Spleen (tissue), 11 donors: ENCODE measurements at regions not wholly inside any gene's neighbourhood (a gene's known extent, or its start where the extent isn't known, plus 50 kb on each side); places are given as distances from the start of the nearest gene placed in this dataset.

Experiments used
- DNase-seq: peaks from one replicate; pipeline ENCODE4 v3.0.0-alpha.2; 2020
- H3K27ac ChIP-seq, 8 donors: fragments of 200-600 bp; sonication (generic) in 7 of 8; 1 replicate in 4 of 8; 2 replicates in 4 of 8; pipeline versions ENCODE4 v1.5.0 to v1.8.0; 2016 to 2021; ENCODE audit warnings: inconsistent platforms in 4 of 8, mild to moderate bottlenecking in 4 of 8, moderate library complexity in 1 of 8
- H3K27me3 ChIP-seq, 7 donors: fragments of 200-600 bp; sonication (generic) in 6 of 7; replicated peaks in 1 of 7; 1 replicate in 4 of 7; 2 replicates in 3 of 7; pipeline versions ENCODE4 v1.5.0 to v1.8.0; 2016 to 2021; ENCODE audit warnings: inconsistent platforms in 3 of 7, mild to moderate bottlenecking in 1 of 7
- H3K36me3 ChIP-seq, 6 donors: fragments of 200-600 bp; sonication (generic) in 5 of 6; 1 replicate in 4 of 6; 2 replicates in 2 of 6; pipeline versions ENCODE4 v1.5.0 to v1.8.0; 2016 to 2021; ENCODE audit warnings: inconsistent platforms in 2 of 6
- H3K4me1 ChIP-seq, 6 donors: fragments of 200-600 bp; sonication (generic) in 5 of 6; 1 replicate in 3 of 6; 2 replicates in 3 of 6; pipeline versions ENCODE4 v1.5.0 to v1.8.0; 2016 to 2021; ENCODE audit warnings: inconsistent platforms in 3 of 6
- H3K4me3 ChIP-seq, 8 donors: fragments of 200-600 bp; sonication (generic) in 7 of 8; 1 replicate in 4 of 8; 2 replicates in 4 of 8; pipeline versions ENCODE4 v1.5.0 to v1.8.0; 2016 to 2021; ENCODE audit warnings: inconsistent platforms in 4 of 8, mild to moderate bottlenecking in 4 of 8, moderate library complexity in 2 of 8
- H3K9me3 ChIP-seq, 8 donors: fragments of 200-600 bp; sonication (generic) in 7 of 8; 1 replicate in 4 of 8; 2 replicates in 4 of 8; pipeline versions ENCODE4 v1.5.0 to v1.8.0; 2016 to 2021; ENCODE audit warnings: inconsistent platforms in 4 of 8
- CTCF ChIP-seq, 11 experiments: fragments of 200-600 bp in 7 of 11; fragments of 450-650 bp in 4 of 11; sonication (generic) in 4 of 11; IDR thresholded peaks in 8 of 11; conservative IDR thresholded peaks in 3 of 11; 1 replicate in 7 of 11; 2 replicates in 4 of 11; pipeline versions ENCODE4 v1.4.0 to v1.8.0; 2016 to 2021; ENCODE audit warnings: antibody characterized with exemption in 11 of 11, inconsistent platforms in 4 of 11, mild to moderate bottlenecking in 1 of 11
- POLR2A ChIP-seq, 3 donors: fragments of 450-650 bp; IDR thresholded peaks; one replicate each; pipeline ENCODE4 v1.5.1; 2017; ENCODE audit warnings: antibody characterized with exemption in 3 of 3, mild to moderate bottlenecking in 1 of 3
- POLR2AphosphoS5 ChIP-seq, 3 donors: sonication (generic); formaldehyde crosslinking; IDR thresholded peaks; one replicate each; pipeline ENCODE4 v1.5.1; 2017; ENCODE audit warnings: antibody characterized with exemption in 3 of 3
- WGBS, 5 donors: extraction: QIAGEN DNeasy Blood & Tissue Kit in 3 of 5; methylation state at CpG; one replicate each; pipeline versions ENCODE4 v1.1.5 to v1.1.7; 2013 to 2018; 5-methylcytosine and 5-hydroxymethylcytosine counted together
- intact Hi-C: fragments of 100-400 bp; cut with DNase I; formaldehyde crosslinking; loops from one replicate; pipeline ENCODE4 v1.15.0; 2023; ENCODE audit warnings: low total_unique reads
- donor health status: healthy with polysubstance abuse.
- donor health status: DM: no; HTN: no; CAD: no; lungs with moderate emphysema.
- donor health status: DM: no; HTN: no; CAD: no.
- donor health status: Bipolar disorder and iron deficiency.
- donor health status: healthy.
- donor health status: DM: no; HTN: no; CAD: no.
- donor health status: DM: yes; HTN: yes; CAD: no.

DNA sequence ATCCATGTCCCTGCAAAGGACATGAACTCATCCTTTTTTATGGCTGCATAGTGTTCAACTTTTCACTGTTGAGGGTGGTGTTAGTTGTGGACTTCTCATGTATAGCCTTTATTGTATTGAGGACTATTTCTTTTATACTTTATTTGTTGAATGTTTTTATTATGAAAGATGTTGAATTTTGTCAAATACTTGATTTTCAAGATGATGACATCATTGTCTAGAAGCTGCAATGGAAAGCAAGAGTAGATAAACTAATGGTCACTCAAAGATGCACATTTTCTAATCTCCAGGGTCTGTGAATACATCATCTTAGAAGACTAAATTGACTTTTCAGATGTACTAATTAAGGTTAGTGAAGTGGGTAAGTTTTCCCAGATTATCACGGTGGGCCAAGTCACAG lies 1117.0 kb downstream of the DSC3 start:
- Histone ChIP-seq H3K36me3 (no peaks in the 10 kb centered on the region), H3K4me3 (no peak overlapping the region), H3K27ac (no peak overlapping the region), H3K27me3 (no peaks in the 10 kb centered on the region), H3K4me1 (no peaks in the 10 kb centered on the region), H3K9me3 (peaks cover 0 to 14% (median 0%) of the 10 kb centered on the region in 8 donors)
- intact Hi-C loops = no loop called here
- WGBS, 5 donors = 81 to 95% (median 92%) methylated on average over 1 of the region's 1 CpG
- TF ChIP-seq CTCF (IDR thresholded peaks at IDR 0.05 in 8 of 11, conservative IDR thresholded peaks at IDR 0.05 in 3 of 11) (no peak), POLR2AphosphoS5 (IDR thresholded peaks at IDR 0.05) (no peak), POLR2A (IDR thresholded peaks at IDR 0.05) (no peak)
- no peak for DNase-seq

DNA sequence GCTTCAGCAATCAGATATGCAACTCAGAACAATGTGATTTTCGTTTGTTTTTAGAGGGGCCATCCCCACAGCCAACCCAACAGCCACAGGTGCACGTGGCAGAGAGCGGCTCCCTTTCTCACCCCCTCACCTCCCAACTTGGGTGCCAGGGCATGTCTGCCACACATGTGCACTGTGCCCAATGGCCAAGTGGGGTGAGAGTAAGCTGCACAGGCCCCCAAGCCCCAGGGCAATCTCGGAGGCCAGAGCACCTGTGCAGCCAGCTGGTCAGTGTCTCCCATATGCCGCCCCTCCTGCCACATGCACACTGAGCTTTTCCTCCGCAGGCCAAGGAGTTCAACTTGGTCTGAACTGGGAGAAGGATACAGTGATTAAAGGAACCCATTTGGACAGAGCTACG lies 1130.2 kb downstream of the DSC3 start:
- no peak overlapping the region for H3K4me3 ChIP-seq
- no peaks in the 10 kb centered on the region for H3K4me1 ChIP-seq
- TF ChIP-seq CTCF (IDR thresholded peaks at IDR 0.05 in 8 of 11, conservative IDR thresholded peaks at IDR 0.05 in 3 of 11) = no peak
- TF ChIP-seq POLR2A (IDR thresholded peaks at IDR 0.05) = no peak
- TF ChIP-seq POLR2AphosphoS5 (IDR thresholded peaks at IDR 0.05) = no peak
- intact Hi-C loops = no loop called here
- no peak for DNase-seq
- H3K36me3 ChIP-seq = no peaks in the 10 kb centered on the region
- 74 to 89% (median 80%) methylated on average over 6 to 7 of the region's 7 CpGs for WGBS, 5 donors
- no peaks in the 10 kb centered on the region for H3K27me3 ChIP-seq
- peaks cover 0 to 23% (median 8%) of the 10 kb centered on the region in 8 donors for H3K9me3 ChIP-seq
- no peak overlapping the region for H3K27ac ChIP-seq

- Histone ChIP-seq H3K36me3 (no peaks in the 10 kb centered on the region), H3K27me3 (no peaks in the 10 kb centered on the region), H3K9me3 (peaks cover 0 to 7% (median 0%) of the 10 kb centered on the region in 8 donors), H3K4me3 (no peak overlapping the region), H3K4me1 (no peaks in the 10 kb centered on the region), H3K27ac (no peak overlapping the region)
- DNase-seq = no peak
- WGBS, 5 donors = 60 to 73% (median 69%) methylated on average over 2 of the region's 2 CpGs
- intact Hi-C loops = loop anchor here (10.0 kb wide), 1 partner anchor 392 kb away; no protein-coding TSS in a partner anchor
- TF ChIP-seq POLR2A (IDR thresholded peaks at IDR 0.05) = no peak
- TF ChIP-seq CTCF (IDR thresholded peaks at IDR 0.05 in 8 of 11, conservative IDR thresholded peaks at IDR 0.05 in 3 of 11) = peak in 2 of 11 experiments; percentile 23 to 33
- no peak for TF ChIP-seq POLR2AphosphoS5 (IDR thresholded peaks at IDR 0.05)
Measured at GRCh38 chr18:29892960-29893558, 1149.5 kb downstream of the DSC3 start.

DNA sequence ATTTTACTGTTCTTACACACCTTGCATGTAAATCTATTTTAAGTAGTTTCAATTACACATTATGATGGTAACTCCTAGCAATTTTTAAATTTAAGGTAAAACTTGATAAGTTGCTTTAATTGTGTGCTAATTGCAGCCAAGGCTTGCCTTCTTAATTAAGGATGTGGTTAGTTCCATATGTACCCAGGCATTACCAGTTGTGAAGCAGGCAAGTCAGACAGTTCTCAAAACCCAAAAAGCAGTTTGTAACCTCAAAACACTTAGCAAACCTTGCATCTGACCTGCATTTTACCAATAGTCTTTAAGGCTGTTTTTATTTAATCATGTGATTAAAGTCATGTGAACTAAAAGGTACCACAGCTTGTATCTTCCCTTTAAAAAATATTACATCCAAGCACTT lies 1159.4 kb downstream of the DSC3 start:
- Histone ChIP-seq H3K9me3 (no peaks in the 10 kb centered on the region), H3K4me1 (no peaks in the 10 kb centered on the region), H3K27me3 (no peaks in the 10 kb centered on the region), H3K36me3 (no peaks in the 10 kb centered on the region), H3K27ac (no peak overlapping the region), H3K4me3 (no peak overlapping the region)
- DNase-seq = no peak
- no peak for TF ChIP-seq CTCF (IDR thresholded peaks at IDR 0.05 in 8 of 11, conservative IDR thresholded peaks at IDR 0.05 in 3 of 11)
- no peak for TF ChIP-seq POLR2AphosphoS5 (IDR thresholded peaks at IDR 0.05)
- TF ChIP-seq POLR2A (IDR thresholded peaks at IDR 0.05) = no peak
- intact Hi-C loops = no loop called here
